Middle frontal gyrus (tissue), 1 donor: ENCODE measurements at regions not wholly inside any gene's neighbourhood (a gene's known extent, or its start where the extent isn't known, plus 50 kb on each side); places are given as distances from the start of the nearest gene placed in this dataset.
"Not testable (repeated sequence)": the region's sequence is repeated elsewhere in the genome, so short reads cannot be mapped to it uniquely, and the experiment has no call there.

ENCODE experiments used
- DNase-seq: peaks from one replicate; pipeline ENCODE4 v3.0.0-alpha.2; 2015; ENCODE audit warnings: low spot score; ENCODE audit errors: extremely low spot score

DNA sequence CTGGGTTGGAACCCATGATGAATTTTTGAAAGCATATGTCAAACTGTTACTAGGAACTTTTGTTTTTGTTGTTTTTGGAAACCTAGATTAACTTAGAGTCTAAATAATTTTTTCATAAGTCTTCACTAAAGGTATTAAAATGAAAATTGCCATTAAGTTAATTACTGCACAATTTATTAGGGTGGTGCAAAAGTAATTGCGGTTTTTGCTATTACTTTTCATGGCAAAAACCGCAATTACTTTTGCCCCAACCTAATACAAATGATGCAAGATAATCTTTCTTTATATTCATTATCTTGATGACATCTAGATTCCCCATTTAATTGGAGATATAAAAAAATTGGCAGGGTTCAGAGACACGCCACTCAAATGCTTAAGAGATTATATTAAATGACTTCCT lies 145.0 kb upstream of the PKP2 start:
- DNase-seq, result no peak

DNA sequence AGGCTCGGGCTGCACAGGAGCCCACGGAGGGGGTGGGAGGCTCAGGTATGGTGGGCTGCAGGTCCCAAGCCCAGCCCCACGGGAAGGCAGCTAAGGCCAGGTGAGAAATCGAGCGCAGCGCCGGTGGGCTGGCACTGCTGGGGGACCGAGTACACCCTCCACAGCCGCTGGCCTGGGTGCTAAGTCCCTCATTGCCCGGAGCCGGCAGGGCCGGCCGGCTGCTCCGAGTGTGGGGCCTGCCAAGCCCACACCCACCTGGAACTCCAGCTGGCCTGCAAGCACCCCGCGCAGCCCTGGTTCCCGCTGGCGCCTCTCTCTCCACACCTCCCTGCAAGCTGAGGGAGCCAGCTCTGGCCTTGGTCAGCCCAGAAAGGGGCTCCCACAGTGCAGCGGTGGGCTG lies 137.4 kb upstream of the PKP2 start:
- DNase-seq, result not testable (repeated sequence)

DNA sequence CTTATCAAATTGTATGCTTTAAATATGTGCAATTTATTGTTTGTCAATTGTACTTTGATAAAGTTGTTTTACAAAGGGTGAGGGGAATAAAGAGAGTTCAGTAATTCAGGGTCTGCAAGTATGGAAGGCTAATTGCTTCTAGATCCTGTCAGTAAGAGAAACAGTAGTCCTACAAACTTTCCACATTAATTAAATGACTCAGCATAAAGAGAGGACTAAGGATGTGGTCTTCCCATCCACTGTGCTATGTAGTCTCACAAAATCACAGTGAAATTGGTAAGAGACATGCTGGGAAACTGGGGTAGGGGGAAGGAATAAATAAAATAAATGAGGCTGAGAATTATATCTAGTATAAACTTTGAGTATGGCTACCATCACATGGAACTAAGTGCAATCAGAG lies 130.2 kb upstream of the PKP2 start:
- DNase-seq, result no peak

DNA sequence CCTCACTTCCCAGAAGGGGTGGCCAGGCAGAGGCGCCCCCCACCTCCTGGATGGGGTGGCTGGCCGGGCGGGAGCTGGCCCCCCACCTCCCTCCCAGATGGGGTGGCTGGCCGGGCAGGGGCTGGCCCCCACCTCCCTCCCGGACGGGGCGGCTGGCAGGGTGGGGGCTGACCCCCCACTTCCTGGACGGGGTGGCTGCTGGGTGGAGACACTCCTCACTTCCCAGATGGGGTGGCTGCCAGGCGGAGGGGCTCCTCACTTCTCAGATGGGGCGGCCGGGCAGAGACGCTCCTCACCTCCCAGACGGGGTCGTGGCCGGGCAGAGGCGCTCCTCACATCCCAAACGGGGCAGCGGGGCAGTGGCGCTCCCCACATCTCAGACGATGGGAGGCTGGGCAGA lies 126.1 kb upstream of the PKP2 start:
- DNase-seq, result not testable (repeated sequence)

DNA sequence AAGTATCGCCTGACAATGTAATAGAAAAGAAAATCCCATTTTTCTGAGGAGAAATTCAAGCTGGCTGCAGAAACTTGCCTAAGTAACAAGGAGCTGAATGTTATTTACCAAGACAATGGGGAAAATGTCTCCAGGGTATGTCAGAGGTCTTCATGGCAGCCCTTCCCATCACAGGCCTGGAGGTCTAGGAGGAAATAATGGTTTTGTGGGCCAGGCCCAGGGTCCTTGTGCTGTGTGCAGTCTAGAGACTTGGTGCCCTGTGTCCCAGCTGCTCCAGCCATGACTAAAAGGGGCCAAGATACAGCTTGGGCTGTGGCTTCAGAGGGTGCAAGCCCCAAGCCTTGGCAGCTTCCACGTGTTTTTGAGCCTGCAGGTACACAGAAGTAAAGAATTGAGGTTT lies 120.5 kb upstream of the PKP2 start:
- not testable (repeated sequence) for DNase-seq

GRCh38 chr12:33012226-33012625 lies 115.6 kb upstream of the PKP2 start:
- no peak for DNase-seq

- DNase-seq, result no peak
Observed at GRCh38 chr12:33006106-33006505, 109.5 kb upstream of the PKP2 start.

GRCh38 chr12:33000016-33000415 lies 103.4 kb upstream of the PKP2 start:
- no peak for DNase-seq

GRCh38 chr12:32997471-32997870 lies 100.9 kb upstream of the PKP2 start:
- DNase-seq, result no peak

- no peak for DNase-seq
Observed at GRCh38 chr12:32995623-32996022, 99.0 kb upstream of the PKP2 start.

GRCh38 chr12:32993404-32993803 lies 96.8 kb upstream of the PKP2 start:
- DNase-seq, result no peak

- DNase-seq, result no peak
Observed at GRCh38 chr12:32989705-32990104, 93.1 kb upstream of the PKP2 start.

GRCh38 chr12:32988982-32989381 lies 92.4 kb upstream of the PKP2 start:
- DNase-seq, result no peak

DNA sequence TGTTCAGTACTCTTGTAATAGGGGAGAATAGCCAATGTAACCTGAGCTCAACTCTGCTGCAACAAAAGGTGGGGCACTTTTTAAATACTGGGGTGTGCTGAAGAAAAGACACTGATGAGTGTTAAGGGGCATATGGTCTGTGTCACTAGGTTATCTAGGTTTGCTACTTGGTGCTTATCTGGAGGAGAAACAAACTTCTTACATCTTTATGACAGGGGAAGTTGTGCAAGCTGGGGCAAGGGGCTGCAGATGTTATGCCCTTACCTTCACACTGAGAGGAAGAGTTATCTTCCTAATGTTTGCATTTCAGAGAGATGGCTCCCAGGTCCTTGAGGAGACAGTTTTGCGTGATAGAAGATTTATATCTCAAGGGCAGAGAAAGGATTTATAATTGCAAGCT lies 90.9 kb upstream of the PKP2 start:
- no peak for DNase-seq

DNA sequence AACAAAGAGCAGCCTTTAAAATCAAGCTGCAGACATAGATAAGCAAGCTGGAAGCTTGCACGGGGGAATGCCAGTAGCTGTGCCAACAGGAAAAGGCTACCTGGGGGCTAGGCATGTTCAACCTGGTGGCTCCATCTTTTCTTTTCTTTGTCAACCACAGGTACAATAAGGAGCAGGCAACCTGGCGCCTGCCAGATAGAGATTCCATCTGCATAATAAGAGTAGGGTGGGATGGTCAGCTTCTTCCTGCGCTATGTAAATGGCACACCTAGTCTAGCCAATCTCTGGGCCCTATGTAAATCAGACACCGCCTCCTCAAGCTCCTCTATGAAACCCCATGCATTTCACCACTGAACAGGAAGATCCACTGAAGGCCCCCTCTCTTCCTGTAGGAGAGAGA lies 87.4 kb upstream of the PKP2 start:
- DNase-seq, result no peak

GRCh38 chr12:32983332-32983731 lies 86.8 kb upstream of the PKP2 start:
- no peak for DNase-seq

GRCh38 chr12:32981139-32981538 lies 84.6 kb upstream of the PKP2 start:
- DNase-seq, result no peak

DNA sequence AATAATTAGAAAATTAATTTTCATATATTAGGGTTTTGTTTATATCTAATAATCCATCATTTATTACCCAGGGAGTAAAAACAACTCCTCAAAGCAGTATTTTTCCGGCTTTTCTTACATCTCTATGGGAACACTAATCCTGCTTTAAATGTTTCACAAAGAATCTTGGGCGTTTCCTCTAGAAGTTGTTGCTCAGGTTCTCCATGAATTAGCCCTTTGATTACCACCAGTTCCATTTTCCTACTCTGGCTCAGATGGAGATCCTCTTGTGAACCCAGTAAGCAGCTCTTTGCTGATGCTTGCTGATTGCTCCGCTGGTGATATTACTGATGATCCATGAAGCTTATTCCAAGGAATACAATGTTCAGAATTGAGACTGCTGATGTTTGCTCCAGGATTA lies 78.5 kb upstream of the PKP2 start:
- no peak for DNase-seq

- DNase-seq, result no peak
Observed at GRCh38 chr12:32970465-32971110, 74.0 kb upstream of the PKP2 start.

- no peak for DNase-seq
Observed at GRCh38 chr12:32964981-32965585, 68.5 kb upstream of the PKP2 start.

DNA sequence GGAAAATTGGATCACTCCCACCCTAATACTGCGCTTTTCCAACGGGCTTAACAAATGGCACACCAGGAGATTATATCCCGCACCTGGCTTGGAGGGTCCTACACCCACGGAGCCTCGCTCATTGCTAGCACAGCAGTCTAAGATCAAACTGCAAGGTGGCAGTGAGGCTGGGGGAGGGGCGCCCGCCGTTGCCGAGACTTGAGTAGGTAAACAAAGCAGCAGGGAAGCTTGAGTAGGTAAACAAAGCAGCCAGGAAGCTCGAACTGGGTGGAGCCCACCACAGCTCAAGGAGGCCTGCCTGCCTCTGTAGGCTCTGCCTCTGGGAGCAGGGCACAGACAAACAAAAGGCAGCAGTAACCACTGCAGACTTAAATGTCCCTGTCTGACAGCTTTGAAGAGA lies 59.8 kb upstream of the PKP2 start:
- DNase-seq, result not testable (repeated sequence)

- DNase-seq, result no peak
Observed at GRCh38 chr12:32952681-32953080, 56.1 kb upstream of the PKP2 start.

- no peak for DNase-seq
Observed at GRCh38 chr12:32949815-32950214, 53.2 kb upstream of the PKP2 start.
